Islet of Langerhans (tissue), 1 donor: ENCODE measurements at regions not wholly inside any gene's neighbourhood (a gene's known extent, or its start where the extent isn't known, plus 50 kb on each side); places are given as distances from the start of the nearest gene placed in this dataset.
"Not testable (repeated sequence)": the region's sequence is repeated elsewhere in the genome, so short reads cannot be mapped to it uniquely, and the experiment has no call there.

Experiments used
- FAIRE-seq: peaks from one replicate; lab custom pipeline; 2011; peaks lifted over from hg19 to GRCh38; lab: Jason Lieb, UNC

DNA sequence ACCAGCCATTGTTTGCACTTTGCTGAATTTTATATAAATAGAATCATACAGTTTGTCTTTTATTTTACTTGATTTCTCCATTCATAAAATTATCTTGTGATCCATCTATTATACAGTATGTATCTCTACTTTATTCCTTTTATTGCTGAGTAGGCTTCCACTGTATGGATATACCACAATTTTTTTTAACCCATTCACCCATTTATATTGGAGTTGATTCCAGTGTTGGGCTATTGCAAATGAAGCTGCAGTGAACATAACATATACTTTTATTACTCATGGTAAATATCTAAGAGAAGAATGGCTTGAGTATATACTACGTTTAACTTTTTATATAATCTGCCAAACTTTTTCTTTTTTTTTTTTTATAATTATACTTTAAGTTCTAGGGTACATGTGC lies 463.6 kb downstream of the ETNK1 start:
- FAIRE-seq = no peak

DNA sequence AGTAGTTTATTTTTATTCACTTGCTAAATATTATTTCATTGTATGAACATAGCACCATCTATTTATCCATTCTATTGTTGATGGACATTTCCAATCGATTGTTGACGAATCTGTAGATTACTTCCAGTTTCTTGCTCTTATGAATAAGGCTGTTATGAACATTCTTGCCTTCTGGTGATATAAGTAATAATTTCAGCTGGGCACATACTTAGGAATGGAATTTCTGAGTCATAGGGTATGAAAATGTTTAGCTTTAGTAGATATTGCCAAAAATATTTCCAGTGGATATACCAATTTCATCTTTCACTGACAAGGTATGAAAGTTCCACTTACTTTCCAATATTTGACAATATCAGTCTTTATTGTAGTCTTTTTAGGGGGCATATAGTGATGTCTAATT lies 468.5 kb downstream of the ETNK1 start:
- no peak for FAIRE-seq

DNA sequence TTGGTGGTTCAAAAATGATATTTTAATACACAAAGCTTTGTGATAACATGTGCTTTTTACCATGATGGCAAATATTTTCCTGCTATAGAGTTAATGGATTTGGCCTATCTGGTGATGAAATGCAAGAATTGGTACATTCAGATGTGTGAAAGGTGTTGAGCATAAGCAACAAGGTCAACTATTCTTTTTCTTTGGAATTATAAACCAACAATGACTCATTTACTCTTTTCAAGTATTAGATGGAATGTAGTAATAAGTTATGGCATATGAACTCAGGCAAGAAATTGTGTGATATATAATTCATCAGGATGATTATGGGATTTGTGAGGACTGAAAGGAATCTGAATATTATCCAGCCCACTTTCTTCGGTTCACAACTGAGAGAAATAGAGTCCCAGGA lies 471.4 kb downstream of the ETNK1 start:
- FAIRE-seq = no peak

- FAIRE-seq = no peak
Observed at GRCh38 chr12:23098110-23098509, 473.1 kb downstream of the ETNK1 start.

DNA sequence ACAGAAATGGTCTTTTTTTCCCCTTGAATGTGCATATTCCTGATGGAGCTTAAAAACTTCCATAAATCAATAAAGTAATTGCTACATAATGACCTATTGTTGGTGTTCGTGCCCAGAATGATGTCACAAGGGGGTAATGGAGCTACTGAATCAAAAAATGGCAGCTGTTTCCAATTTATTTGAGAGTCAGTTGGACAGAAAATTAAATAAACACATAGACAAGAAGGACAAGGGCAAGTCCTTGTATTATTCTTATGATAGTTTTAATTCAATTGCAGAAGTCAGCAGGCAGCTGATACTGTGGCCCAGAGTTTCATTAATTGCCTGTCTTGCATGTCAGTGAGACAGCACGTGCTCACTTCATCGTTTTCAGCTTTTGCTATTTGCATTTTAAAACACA lies 473.5 kb downstream of the ETNK1 start:
- FAIRE-seq = no peak

DNA sequence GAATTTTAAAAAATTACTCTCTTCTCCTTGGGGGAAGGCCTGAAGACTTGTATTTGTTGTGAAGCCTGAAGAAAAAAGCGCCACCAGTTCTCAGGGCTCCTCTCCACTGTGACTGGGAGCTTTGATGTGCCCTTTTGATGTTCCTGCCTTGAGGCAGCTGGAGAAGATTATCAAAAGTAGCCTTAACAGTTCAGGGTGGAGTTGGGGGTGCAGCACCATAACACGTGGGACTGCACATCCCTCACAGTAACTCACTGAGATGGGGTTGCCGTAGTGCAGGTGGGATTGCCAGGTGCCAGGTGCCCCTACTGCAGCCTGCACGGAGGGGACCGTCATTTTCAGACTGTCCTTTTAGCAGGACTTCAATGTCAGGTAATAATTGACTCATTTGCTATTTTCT lies 474.1 kb downstream of the ETNK1 start:
- FAIRE-seq = no peak

- FAIRE-seq = no peak
Observed at GRCh38 chr12:23099604-23100003, 474.6 kb downstream of the ETNK1 start.

GRCh38 chr12:23108957-23109356 lies 484.0 kb downstream of the ETNK1 start:
- FAIRE-seq = no peak

- FAIRE-seq = no peak
Observed at GRCh38 chr12:23113781-23114180, 488.8 kb downstream of the ETNK1 start.

DNA sequence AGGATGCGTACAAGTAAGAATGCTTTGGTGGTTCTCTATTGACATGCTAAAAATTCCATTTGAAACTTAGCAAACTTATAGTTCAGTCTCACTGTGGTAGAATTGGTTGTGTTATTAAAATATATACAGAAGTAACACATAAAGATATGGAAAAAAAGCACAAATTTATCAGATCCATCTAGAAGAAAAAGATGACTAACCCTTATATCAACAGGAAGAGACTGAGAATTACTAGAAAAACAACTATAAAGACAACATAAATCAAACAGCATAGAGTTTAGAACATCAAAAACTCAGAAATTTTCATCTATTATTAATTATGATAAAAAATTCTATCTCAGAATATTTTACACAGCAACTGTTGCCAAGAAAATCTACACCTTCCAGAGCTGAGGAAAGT lies 491.0 kb downstream of the ETNK1 start:
- no peak for FAIRE-seq

GRCh38 chr12:23126794-23127193 lies 501.8 kb downstream of the ETNK1 start:
- no peak for FAIRE-seq

GRCh38 chr12:23127701-23128100 lies 502.7 kb downstream of the ETNK1 start:
- no peak for FAIRE-seq

GRCh38 chr12:23128462-23128861 lies 503.5 kb downstream of the ETNK1 start:
- no peak for FAIRE-seq

- FAIRE-seq = no peak
Observed at GRCh38 chr12:23132357-23132756, 507.4 kb downstream of the ETNK1 start.

- no peak for FAIRE-seq
Observed at GRCh38 chr12:23133471-23133870, 508.5 kb downstream of the ETNK1 start.

- FAIRE-seq = no peak
Observed at GRCh38 chr12:23139026-23139425, 514.1 kb downstream of the ETNK1 start.

DNA sequence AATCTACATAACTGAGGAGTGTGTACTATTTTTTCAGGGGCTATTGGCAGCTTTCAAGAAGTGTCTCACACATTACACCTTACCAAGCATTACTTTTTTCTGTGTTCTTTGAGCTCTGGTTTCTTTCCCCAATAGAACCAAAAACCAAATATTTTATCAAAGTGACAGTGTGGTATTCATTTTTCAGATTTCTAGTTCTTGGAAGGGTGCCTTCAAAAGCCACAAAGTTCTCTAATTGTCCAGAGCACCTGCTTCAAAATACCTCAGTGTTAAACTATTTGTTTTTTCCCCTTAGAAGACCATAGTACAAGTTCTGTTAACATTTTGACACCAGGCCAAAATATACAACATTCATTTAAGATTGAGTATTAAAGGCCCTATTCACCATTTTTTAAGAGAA lies 515.7 kb downstream of the ETNK1 start:
- no peak for FAIRE-seq

DNA sequence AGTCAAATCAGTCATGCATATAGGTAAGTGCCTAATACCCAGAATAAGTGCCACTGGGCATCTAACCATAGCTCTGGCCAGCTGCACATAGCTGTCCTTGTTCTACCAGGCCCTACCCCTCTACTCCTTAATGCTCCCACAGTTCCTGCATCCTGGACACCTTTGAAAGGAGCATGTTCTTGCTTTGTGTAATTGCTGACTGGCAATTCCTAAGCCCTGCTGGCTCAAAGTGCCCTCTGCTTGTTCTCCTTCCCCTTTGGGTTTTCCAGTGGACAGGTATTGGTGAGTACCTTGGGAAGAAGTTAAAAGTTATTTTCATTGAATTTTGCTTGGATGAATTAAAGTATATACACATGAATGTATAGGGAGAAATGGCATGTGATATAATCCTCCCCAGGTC lies 516.4 kb downstream of the ETNK1 start:
- FAIRE-seq = no peak

GRCh38 chr12:23146070-23146469 lies 521.1 kb downstream of the ETNK1 start:
- FAIRE-seq = not testable (repeated sequence)

- FAIRE-seq = no peak
Observed at GRCh38 chr12:23168459-23168858, 543.5 kb downstream of the ETNK1 start.

DNA sequence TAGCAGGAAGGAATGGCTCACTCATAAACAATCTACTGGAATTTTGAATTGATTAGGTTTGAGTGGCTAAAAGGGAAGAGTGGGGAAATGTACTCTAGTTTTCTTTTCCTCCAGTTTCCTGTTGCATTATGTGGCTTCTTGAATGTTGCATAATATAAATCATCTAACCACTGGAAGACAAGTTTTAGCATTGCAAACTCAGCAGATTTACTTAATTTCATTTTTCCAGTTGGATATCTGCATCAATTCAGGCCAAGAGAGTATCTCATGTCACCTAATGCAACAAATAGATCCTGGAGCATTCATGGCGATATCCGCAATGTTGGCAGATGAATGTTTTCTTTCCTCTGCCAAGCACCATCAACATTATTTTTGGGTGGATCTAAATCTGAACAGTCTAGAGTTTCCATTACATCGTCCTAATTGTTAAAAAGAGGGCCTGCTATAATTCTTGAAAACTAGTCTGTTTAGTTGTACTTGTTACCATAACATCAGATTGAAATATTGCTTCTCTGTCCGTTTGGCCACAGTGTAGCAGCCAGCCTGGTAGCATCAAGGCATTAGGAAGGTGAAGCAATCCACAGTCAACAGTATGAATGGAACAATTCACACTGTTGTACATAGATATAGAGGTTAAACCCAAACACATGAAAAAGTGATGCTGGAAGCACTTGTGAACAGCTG lies 544.2 kb downstream of the ETNK1 start:
- no peak for FAIRE-seq

DNA sequence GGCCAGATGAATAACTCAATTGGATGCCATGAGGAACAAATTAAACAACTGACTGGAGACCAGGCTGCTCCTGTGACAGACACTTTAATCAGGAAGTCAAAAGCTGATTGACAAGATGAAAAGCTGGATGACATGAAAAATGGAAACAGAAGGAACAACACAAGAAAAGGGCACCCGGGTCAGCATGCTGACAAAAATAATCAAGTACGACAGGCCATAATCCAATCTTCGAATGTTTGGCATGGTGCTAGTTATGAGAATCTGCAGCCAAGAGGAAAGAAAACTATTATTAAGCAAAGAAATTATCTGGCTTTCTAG lies 544.7 kb downstream of the ETNK1 start:
- no peak for FAIRE-seq

DNA sequence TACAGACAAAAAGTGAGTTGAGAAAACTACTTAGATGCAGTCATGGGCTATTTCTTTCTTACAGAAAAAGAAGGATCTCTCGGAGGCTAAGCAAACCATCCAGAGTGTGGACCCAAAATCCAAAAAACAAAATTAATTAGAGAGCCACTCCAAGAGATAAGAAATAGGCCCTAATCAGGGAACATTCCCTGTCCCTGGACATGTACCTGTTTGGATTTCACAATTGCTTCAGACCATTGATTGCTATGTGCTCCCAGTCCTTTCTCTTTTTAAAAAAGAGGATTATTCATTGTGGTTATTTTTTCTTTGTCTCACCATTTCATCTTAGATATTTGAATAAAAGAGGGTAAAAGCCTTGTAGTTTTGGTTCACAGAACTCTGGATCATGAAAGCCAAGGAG lies 549.9 kb downstream of the ETNK1 start:
- no peak for FAIRE-seq

DNA sequence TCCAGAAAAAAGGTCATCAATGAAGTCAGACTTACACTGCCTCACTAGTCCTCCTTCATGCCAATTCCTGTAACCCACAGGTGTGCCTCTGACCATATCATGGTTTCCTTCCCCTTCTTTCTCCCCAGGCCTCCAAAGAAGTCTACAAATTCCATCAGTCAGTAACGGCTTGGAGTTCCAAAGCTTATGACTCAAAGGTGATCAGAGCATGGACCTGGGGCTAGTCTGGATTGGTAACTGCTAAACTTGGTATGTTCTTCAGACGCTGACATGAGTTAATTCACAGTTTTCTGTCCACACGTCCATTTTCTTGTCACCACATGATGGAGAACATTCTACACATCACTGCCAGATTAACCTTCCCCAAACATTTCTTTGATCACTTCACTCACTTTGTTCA lies 560.4 kb downstream of the ETNK1 start:
- no peak for FAIRE-seq

- no peak for FAIRE-seq
Observed at GRCh38 chr12:23186950-23187349, 562.0 kb downstream of the ETNK1 start.
